Thoracic aorta (tissue), 2 donors: ENCODE measurements at regions not wholly inside any gene's neighbourhood (a gene's known extent, or its start where the extent isn't known, plus 50 kb on each side); places are given as distances from the start of the nearest gene placed in this dataset.

Source experiments
- ATAC-seq: fragments of 150-250 bp; one replicate; pipeline ENCODE4 v1.8.0; 2017; ENCODE audit warnings: low read depth; ENCODE audit not compliant: insufficient number of reproducible peaks, low FRiP score
- DNase-seq: peaks from one replicate; pipeline ENCODE4 v3.0.0-alpha.2; 2020; ENCODE audit warnings: low spot score
- H3K27ac ChIP-seq, 2 donors: fragments of 200-600 bp; sonication (generic); 1 replicate in 1 of 2; 2 replicates in 1 of 2; pipeline ENCODE4 v1.5.1; 2016; ENCODE audit warnings: mild to moderate bottlenecking in 2 of 2, moderate library complexity in 2 of 2
- H3K27me3 ChIP-seq: fragments of 200-600 bp; sonication (generic); replicated peaks from 2 replicates; pipeline ENCODE4 v1.6.0; 2016; ENCODE audit warnings: mild to moderate bottlenecking; ENCODE audit not compliant: insufficient read depth
- H3K36me3 ChIP-seq: fragments of 200-600 bp; sonication (generic); one replicate; pipeline ENCODE4 v1.5.1; 2016
- H3K4me1 ChIP-seq, 2 donors: fragments of 200-600 bp; sonication (generic); 1 replicate in 1 of 2; 2 replicates in 1 of 2; pipeline versions ENCODE4 v1.5.1 to v1.6.0; 2016; ENCODE audit warnings: low read depth in 2 of 2, mild to moderate bottlenecking in 1 of 2; ENCODE audit not compliant: control insufficient read depth in 1 of 2
- H3K4me3 ChIP-seq: fragments of 200-600 bp; sonication (generic); 2 replicates; pipeline ENCODE4 v1.5.1; 2016; ENCODE audit warnings: mild to moderate bottlenecking
- H3K9me3 ChIP-seq: fragments of 200-600 bp; sonication (generic); 2 replicates; pipeline ENCODE4 v1.5.1; 2016
- CTCF ChIP-seq: fragments of 200-600 bp; sonication (generic); IDR thresholded peaks from one replicate; pipeline ENCODE4 v1.5.1; 2019; ENCODE audit warnings: antibody characterized with exemption

DNA sequence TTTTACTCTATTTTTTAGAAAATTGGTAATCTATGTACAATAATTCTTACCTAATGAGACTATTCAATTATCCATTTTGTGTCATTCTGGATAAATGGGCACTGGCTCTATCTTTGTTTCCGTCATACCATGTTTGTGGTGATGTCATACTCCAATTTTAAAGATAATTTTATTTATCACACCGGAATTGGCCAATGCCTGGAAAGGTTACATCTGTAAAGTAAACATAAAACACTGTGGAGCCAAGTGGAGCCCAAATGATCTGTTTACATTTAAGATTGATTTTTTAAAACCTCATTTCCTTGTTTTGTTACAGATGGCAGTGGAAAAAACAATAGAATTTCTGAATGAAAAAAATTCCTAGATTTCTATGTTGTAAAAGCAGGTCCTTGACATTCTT lies 120.2 kb upstream of the GPRIN3 start:
- Histone ChIP-seq H3K4me3 (no peak overlapping the region), H3K9me3 (no peaks in the 10 kb centered on the region), H3K36me3 (no peaks in the 10 kb centered on the region), H3K27me3 (no peaks in the 10 kb centered on the region), H3K27ac (no peak overlapping the region), H3K4me1 (no peaks in the 10 kb centered on the region)
- no peak for ATAC-seq
- no peak for DNase-seq
- TF ChIP-seq CTCF: no peak

DNA sequence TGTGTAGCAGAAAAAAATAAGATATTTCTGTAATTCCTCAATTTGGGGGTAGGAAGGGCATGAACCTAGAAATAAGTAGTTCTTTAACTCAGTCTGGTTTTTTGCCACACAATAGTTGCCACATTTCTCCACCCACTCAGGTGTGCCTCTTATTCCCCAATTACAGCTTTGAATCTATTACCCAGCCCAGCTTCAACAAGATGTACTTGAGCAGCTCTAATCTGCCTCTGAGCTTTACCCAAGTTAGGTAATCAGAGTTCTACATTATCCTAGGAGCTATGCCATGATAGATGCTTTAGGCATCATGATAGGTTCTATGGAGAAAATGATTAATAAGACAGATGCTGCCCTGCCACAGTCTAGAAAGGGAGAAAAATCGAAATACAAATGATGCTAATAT lies 117.4 kb upstream of the GPRIN3 start:
- no peak overlapping the region for H3K4me3 ChIP-seq
- DNase-seq (no peak), ATAC-seq (no peak)
- no peaks in the 10 kb centered on the region for H3K4me1 ChIP-seq
- no peak for TF ChIP-seq CTCF
- no peaks in the 10 kb centered on the region for H3K9me3 ChIP-seq
- no peak overlapping the region for H3K27ac ChIP-seq
- H3K36me3 ChIP-seq: no peaks in the 10 kb centered on the region
- H3K27me3 ChIP-seq: no peaks in the 10 kb centered on the region

- TF ChIP-seq CTCF: no peak
- Histone ChIP-seq H3K27me3 (no peaks in the 10 kb centered on the region), H3K4me1 (no peaks in the 10 kb centered on the region), H3K9me3 (no peaks in the 10 kb centered on the region), H3K4me3 (no peak overlapping the region), H3K27ac (no peak overlapping the region), H3K36me3 (no peaks in the 10 kb centered on the region)
- no peak for ATAC-seq
- no peak for DNase-seq
Measured at GRCh38 chr4:89422441-89422990, 114.9 kb upstream of the GPRIN3 start.

- no peak overlapping the region for H3K4me3 ChIP-seq
- H3K4me1 ChIP-seq: no peaks in the 10 kb centered on the region
- no peaks in the 10 kb centered on the region for H3K36me3 ChIP-seq
- ATAC-seq: no peak
- no peak for DNase-seq
- no peak for TF ChIP-seq CTCF
- H3K27ac ChIP-seq: no peak overlapping the region
- H3K9me3 ChIP-seq: no peaks in the 10 kb centered on the region
- no peaks in the 10 kb centered on the region for H3K27me3 ChIP-seq
Measured at GRCh38 chr4:89420507-89420906, 112.9 kb upstream of the GPRIN3 start.

DNA sequence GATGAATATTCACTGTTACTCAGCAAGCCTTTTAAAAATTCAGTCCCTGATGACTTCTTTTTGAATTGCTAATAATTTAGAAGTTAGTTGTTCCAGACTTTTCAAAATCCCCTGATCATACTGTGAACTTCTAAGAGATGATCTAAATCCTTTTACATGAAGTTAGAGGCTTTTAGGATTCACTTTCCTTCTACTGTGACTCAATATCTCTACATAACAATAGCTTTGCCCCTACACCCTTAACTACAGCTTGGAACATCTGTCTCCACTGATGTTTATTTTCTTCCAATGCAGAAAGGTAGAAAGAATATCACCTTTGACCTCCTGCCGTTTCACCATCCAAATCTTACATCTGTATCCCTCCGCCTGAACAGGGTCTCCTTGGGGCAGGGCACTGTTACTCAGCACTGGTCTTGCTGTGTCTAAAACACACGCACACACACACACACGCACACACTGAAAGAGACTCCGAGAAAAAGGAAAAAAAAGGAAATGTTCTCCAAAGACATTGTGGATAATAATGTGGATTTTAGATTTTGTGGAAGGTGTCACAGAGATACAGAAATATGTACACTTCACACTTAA lies 111.6 kb upstream of the GPRIN3 start:
- H3K9me3 ChIP-seq: no peaks in the 10 kb centered on the region
- no peak for TF ChIP-seq CTCF
- no peaks in the 10 kb centered on the region for H3K4me1 ChIP-seq
- ATAC-seq (no peak), DNase-seq (no peak)
- H3K27me3 ChIP-seq: no peaks in the 10 kb centered on the region
- H3K4me3 ChIP-seq: no peak overlapping the region
- H3K36me3 ChIP-seq: no peaks in the 10 kb centered on the region
- no peak overlapping the region for H3K27ac ChIP-seq
